NCI-H1048 (cell line): ENCODE measurements at regions not wholly inside any gene's neighbourhood (a gene's known extent, or its start where the extent isn't known, plus 50 kb on each side); places are given as distances from the start of the nearest gene placed in this dataset.

Experiments used
- DNase-seq: peaks from one replicate; lab custom pipeline; 2025; lab: John Stamatoyannopoulos, UW

DNA sequence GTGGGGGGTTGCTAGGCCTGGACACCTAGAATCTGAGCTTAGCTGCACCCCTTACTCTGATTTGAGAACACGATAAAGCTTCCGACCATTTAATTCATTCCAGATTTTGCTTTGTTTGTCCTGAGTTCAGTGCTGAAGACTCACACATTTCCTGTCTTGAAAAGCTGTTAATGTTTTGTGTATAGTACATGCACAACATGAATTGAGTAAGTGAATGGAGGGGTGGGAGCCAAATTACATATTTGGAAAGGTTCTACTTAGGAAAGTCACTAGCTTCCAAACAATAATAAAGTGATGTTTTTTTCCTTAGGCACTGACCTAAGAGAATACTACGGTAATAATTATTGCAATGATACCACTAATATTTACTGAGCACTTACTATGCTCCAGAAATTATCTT, 955.2 kb upstream of the NR2F2 start:
- no peak for DNase-seq

DNA sequence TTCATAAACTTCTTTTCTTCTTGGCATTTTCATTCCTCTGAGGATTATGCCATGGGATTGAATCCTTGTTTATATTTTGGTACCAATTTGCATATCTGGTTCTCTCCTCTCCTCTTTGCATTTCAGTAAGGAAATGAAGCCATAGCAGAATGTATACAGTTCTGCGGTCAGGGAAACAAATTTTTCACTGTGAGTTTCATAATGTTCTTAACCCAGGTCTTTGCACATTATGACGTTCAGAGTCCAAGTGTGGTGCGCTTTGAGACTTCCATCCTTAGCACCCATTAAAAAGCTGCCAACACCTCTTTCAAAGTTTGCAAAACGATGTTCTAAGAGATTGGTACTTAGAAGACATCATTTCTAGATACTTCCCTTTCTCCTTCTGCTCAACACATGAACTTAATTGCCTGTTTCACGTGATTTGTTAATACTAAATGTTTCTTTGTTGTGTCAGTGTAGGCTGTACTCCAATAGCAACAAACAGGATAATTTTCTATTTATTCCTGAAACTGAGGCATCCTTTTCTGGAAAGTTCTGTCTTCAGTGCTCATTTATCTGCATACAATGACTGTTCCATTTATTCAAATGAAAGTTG, 953.1 kb upstream of the NR2F2 start:
- DNase-seq, result no peak

DNA sequence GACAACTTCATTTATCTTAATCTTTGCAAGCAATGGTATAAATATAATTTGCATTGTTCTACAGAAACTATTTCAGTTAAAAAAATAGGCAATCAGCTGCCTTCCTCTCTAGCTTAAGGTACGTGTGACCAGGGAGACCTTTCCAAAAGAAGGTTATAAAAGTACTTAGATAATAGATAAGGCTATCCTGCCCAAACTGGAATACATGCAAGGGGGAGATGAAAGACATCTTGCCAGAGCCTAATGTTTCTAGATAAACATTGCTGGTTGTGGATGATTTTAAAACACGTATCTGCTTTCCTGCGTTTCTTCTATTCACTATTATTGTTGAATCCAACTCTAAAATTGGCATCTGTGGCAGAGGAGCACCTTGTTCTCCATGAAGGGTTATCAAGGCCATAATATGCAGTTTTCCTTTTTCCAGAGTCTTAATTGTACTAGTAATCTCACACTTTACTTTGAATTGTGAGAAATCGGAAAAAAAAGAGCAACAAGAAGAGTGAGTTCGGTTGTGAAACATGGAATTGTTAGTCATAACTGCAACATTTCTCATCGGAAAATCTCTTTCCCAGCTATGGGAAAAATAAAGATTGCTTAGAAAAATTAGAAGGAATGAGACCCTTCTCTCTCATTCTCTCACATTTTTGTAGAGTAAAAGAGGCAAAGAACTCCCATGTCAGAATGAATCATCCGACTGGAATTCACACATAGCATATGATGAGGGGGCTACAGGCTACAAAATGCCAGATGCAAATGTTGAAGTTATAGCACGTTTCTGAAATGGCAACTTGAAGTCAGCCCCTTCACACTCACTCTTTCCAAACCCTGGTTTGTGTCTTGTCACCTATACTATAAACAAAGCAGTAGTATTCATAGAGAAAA, 936.1 kb upstream of the NR2F2 start:
- no peak for DNase-seq

DNA sequence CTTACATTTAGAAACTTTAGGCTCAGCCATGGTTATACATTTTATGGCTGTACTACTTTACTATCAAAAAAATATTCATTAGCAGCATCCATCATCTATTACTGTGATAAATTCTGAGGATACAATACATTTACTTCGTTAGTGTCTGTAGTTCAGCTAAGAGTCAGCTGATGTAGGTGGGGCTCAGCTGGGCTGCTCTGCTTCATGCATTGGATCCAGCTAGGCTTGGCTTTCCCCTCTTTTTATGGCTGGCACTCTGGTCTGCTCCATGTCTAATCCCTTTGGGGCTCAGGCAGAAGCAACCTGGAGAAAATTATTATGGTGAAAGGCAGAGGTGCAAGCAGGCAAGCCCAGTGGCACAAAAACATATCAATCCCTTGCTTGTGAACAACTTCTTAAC, 930.1 kb upstream of the NR2F2 start:
- no peak for DNase-seq

DNA sequence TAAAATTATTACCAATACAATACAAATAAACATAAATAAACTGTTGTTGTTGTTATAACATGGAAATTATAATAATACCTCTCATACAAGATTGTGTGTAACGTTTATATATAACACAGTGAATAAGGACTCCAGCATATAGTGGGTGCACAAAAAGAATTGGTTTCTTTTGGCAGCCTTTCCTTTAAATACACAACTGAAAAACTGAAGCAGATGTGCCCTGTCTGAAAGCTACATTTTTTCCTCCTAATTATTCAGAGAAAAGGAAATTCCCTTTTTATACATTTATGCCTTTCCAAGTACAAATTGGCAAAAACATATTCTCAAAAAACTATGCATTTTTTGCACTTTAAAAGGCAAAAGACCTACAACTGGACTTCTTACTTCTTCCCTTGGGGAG, 928.9 kb upstream of the NR2F2 start:
- DNase-seq, result no peak

DNA sequence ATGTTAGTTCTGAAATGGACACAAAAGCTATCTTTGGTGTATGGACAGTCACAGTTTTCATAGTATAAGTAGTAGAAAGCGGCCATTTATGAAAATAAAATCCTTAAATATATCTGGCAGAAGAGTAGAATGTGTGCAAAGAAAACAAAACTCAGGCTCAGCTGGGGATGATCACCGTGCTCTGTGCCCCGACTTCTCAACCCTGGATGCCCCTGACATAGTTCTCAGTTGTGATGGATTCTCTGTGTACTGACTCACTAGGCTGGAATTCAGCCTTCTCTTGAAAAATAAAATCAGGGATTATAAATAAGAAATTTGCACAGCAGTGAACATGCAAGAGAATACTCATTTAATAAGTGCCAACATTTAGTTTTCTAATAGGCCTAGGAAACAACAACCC, 925.1 kb upstream of the NR2F2 start:
- no peak for DNase-seq

DNA sequence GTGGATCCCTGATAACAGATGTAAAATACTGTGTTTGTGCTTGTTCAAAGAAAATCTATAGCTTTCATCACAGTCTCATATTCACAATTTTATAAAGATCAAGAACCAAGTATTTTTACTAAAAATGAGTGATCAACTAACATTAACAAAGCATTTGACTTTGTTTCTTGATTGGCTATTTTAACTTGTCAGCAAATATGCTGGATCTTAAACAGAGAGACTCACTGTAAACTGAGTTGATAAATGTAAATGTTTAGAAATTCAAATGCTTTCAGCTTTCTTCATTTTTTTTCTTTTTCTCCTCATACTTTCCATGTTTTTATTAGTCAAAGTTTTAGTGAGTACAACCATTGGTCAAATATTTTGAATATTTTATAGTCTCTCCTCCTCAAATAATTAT, 923.0 kb upstream of the NR2F2 start:
- no peak for DNase-seq

DNA sequence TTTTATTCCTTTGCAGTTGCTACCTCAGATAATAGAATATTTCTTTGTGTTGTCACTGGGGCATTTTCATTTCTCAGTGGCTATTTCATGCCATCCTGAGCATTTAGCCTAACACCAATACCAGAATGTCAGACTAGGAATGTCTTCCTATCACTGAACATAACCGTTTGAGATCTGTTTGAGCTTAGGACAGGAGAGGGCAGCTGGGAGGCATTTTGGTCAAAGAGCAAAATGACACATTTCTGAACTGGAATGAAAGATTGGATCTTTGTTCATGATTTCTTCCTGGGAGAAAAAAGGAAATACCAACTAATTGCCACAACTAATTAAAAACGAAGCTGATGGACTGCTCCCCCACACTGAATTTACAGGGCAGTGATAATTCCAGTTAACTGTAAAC, 921.3 kb upstream of the NR2F2 start:
- DNase-seq, result no peak

DNA sequence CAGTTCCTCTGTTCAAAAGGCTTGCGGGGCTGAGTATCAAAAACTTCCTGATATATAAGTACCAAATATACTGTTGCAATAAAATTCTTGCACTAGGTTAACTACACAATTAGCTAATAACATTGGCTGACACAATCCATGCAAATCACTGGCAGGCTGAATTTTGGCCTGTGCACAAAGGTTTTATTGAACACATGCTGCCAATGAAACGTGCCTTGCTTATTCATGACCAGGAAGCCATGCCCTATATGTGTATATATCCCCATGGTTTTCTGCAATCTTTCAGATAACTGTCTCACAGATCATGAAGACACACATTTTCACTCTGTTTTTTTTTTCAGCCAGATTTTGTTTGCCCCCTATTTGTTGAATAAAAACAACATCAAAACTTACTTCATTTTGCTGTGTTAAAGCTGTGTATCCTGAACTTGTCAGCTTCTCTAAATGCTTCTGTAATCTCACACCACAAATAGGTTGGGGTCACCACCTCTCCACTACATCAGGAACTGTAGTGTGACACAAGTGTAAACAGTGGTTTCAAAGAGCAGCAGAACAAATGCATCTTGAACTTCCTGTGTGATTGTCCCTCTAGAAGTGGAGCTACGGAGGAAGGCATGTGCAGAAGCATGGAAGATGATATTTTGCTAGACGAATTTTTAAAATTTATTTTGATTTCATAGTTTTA, 920.7 kb upstream of the NR2F2 start:
- DNase-seq, result peak; percentile 33

DNA sequence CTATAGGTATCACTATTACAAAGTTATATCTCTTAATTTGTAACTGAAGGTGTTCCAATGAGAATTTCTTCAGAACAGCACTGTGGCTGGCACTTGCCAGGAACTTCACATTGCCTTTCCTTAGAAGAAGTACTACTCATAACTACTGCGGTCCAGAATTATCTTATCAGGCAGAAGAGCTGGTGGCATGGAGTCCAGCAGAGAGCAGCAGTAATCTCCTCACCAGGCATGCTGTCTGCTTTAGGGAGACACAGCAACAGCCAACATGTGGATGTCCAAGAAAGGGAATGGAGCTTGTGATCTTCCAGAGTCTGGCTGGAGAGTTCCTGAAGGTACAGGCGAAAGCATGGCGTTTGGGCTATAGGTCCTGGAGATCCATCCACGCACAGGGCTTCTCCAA, 919.7 kb upstream of the NR2F2 start:
- no peak for DNase-seq

DNA sequence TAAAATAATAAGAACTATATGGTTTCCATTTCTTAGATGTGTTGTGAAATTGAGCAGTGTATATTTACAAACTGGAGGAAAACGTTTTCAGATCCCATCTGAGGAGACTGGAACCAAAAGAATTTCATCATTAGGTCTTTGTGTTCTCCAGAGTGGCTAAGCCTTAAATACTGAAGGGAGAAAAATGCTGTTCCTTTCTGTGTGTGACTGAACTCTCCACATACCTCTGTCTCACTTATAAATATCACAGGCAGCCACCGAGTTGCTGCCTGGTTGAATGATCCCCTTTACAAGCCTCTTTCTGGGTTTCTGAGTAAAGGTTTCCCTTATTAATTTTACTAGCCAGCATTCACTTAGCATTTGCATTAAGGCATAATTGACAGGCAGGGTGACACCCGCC, 913.9 kb upstream of the NR2F2 start:
- DNase-seq, result no peak

DNA sequence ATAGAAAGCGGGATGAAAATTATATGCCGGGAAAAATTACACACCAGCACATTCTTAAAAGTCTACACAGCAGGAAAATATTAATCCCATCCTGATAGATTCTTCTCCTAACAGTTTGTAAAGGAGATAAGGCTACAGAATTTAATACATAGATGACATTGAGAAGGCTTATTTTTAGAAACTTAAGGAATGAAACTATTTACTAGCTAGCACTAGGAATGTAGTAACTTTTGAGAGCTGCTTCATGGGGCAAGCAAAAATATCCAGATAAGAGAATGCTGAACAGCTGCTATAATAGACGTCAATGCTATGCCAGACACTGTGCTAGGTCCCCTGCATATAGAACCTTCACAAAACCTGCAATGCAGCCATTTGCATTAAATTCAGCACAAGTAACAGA, 912.7 kb upstream of the NR2F2 start:
- DNase-seq, result no peak

DNA sequence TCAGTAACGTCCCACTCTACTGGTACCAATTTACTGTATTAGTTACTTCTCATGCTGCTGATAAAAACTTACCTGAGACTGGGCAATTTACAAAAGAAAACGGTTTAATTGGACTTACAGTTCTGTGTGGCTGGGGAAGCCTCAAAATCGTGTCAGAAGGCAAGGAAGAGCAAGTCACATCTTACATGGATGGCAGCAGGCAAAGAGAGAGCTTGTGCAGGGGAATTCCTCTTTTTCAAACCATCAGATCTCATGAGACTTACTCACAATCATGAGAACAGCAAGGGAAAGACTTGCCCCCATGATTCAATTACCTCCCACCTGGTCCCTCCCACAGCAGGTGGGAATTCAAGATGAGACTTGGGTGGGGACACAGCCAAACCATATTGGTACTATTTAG, 908.2 kb upstream of the NR2F2 start:
- no peak for DNase-seq

DNA sequence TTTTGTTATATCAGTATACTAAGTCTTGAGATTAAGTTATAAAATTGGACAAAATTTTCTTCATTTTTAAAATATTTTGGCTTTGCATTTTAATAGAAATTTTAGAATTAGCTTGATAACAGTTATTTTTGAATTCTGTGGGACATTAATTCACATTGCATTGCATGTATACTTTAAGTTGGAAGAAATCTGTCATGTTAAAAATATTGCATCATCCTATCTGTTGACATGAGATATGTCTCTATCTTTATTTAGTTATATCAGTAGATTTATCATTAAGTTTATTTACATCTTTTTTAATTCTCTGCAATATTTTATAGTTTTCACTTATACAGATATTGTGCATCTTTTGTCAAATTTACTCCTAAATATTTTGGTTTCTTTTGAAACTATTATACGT, 904.6 kb upstream of the NR2F2 start:
- no peak for DNase-seq

DNA sequence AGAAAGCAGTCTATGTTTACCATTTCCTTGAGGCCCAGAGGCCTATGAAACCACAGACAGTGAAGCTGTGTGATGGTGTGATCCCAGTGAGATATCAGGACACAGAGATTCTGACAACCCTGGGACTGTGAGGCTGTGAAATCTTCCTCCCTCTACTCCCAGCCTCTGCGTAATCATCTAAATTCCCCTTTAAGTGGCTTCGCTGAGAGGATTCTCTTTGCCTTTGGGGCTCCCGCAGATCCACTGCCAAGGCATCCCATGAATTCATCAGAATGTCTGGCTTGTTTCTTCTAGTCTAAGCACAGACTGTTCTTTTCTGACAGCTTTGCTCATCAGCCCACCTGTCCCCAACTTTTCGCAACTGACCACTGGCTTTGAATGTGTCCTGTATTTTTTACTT, 901.2 kb upstream of the NR2F2 start:
- DNase-seq, result no peak

DNA sequence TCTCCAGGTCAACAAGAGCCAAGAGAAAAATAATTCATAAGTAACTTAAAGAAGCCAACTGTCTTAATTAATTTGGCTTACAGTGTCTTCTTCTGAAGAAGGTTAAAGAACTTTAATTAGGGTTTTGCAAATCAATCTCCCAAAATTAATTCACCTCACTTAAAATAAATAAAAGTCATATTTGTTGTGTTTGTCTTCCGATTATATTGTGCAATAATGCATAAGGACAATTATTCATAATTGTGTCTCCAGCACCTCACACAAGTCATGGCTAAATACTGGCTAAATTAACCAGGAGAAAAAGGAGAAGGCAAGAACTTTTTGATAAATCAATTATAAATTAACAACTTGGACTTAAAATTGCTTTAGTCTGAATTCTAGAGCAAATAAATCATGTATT, 899.0 kb upstream of the NR2F2 start:
- DNase-seq, result no peak

DNA sequence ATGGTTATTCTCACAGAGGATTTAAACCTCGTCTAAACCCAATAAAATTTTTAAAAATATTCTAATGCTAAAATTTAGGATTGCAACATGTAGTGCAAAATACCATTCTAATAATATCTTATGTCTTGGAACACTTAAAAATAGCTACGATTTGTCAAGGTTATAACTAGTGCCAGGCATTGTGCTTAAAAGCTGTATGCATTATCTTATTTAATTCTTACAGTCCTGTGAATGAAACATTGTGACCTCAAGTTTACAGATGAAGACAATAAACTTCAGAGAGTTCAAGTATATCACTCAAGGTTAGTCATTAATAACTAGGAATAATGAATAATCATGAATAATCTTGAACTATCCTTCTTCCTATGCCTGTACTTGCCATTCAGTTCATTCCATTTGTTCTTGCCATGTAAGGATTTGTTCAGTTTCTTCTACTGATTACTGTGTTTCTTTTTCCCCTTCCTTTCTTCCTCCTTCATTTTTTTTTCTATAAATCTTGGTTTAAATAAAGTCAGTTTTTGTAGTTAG, 897.6 kb upstream of the NR2F2 start:
- no peak for DNase-seq

DNA sequence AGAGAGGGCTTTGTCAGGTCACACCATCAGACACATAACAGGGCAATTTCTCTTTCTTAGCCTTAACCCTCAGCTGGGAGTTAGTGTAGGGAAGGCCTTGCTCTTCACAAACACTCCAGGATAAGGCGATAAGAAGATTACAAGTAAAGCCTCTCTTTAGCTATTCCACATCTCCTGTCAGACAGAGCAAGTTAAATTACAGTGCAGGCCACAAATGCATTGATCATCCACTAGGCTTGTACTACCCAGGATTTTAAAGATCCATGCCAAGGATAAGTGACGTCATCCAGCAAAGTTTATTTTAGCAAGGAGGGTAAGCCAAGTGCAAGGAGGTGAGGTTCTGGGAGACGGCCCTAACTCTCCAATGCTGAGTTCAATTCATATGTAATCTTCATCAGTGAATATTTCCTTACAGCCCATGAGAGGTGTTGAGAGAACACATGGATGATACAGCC, 890.6 kb upstream of the NR2F2 start:
- DNase-seq, result no peak

DNA sequence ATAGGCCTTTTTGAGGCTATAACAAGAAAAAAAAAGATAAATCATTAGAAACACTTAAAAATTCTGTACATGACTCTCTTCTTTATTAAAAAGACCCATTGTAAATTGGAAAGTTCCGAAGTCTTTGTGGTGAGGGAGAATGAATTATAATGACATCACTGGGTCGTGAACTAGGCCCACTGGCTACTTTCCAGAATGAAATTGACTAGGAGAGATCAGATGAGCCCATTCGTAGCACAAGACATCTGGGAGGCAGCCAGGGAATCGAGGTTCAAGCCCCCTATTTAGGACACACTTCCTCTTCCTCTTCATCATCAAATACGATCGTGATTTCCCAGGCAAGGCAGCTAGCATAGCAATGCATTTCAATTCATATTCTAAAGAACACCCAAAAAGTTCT, 889.8 kb upstream of the NR2F2 start:
- DNase-seq, result no peak

DNA sequence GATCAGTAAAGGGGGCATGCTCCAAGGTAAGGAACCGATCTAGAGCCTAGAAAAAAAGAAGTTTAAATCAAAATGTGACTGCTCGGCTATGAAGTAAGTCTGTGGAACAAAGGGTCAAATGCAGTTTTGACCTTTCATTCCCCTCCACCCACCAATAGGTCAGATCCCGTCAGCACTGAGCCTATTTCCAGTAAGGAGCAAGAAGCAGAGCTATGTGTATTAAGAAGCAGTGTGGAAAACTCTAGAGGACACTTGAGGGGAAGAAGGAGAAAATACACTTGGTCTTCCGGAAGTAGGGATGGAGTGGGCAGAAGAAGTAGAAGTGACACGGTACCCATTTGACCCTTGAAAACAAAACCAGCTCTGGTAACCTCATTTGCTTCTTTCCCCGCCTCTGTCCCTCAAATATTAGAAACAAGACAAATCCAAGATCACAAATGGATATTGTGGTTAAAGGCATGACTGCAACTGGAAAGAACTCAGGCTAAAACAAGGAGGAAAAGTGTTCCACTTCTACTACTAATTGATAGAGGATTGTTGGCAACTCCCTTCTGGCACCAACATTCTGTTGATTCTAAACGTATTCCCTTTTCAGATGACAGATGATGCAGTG, 888.3 kb upstream of the NR2F2 start:
- DNase-seq, result no peak

DNA sequence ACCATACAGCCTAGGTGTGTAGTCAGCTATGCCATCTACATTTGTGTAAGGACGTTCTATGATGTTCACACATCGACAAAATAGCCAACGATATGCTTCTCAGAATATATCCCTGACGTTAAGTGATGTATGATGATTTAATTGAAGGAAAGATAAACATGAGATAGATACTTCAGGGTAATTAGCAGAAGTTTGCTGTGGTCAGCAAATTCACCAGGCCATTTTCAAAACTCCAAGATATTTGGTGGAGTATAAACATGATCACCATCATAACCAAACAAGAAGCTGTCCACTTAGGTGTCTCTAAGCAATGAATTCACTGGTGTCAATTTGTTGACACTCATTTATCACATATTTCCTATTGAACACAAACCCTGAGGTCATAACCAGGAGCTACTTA, 885.6 kb upstream of the NR2F2 start:
- DNase-seq, result no peak

DNA sequence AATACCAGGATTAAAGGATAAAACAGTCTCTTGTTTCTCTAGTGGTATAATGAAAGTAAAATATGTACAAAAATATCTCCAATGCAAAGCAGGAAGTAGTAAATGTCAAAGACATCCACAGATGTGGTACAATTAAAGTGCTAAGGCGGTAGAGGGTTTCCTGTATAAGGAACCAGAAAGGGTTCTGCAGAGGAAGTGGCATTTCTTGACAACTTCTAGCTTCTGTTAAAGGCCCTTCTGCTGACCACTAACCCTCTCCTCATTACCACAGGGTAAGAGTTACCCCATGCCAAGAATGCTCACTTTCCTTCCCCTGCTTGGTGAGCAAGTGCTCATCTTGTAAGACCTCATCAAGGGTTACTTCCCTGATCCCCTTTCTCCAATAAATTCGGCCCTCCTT, 883.6 kb upstream of the NR2F2 start:
- DNase-seq, result no peak

DNA sequence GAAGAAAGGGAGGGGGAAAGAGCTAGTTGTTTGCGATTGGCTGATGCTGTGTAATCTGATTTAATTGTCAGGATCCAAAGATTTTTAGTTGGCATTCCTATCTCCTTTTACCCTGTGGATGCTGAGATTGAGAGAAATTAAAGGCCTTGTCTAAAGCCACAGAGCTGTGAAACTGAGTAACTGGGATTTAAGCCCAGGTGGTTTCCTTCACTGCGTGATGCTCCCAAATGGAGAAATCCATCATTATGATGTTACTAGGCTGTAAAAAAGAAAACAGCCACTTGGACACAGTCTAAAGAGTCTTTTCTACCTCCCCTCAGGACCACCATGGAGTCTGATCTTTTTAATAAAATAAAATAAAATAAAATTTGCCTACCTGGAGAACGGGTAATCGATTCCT, 883.0 kb upstream of the NR2F2 start:
- DNase-seq, result no peak
